Mesendoderm (in vitro differentiated cells): ENCODE measurements at regions not wholly inside any gene's neighbourhood (a gene's known extent, or its start where the extent isn't known, plus 50 kb on each side); places are given as distances from the start of the nearest gene placed in this dataset.
A peak's percentile ranks its signal among the peaks of the same experiment; 100 is the strongest.
"Not testable (repeated sequence)": the region's sequence is repeated elsewhere in the genome, so short reads cannot be mapped to it uniquely, and the experiment has no call there.

Experiments used
- DNase-seq: peaks from one replicate; pipeline ENCODE4 v3.0.0; 2013
- H2AK5ac ChIP-seq: 2 replicates; pipeline ENCODE4 v1.6.1; 2013; ENCODE audit warnings: low read length, inconsistent platforms
- H2BK120ac ChIP-seq: 2 replicates; pipeline ENCODE4 v1.6.1; 2013; ENCODE audit warnings: low read depth, mild to moderate bottlenecking, low read length, moderate library complexity, mixed read lengths
- H2BK15ac ChIP-seq: replicated peaks from 2 replicates; pipeline ENCODE4 v1.6.1; 2013; ENCODE audit warnings: low read depth, mild to moderate bottlenecking, moderate library complexity
- H2BK5ac ChIP-seq: 2 replicates; pipeline ENCODE4 v1.6.1; 2013; ENCODE audit warnings: low read length, inconsistent platforms
- H3K18ac ChIP-seq: 2 replicates; pipeline ENCODE4 v1.6.1; 2013; ENCODE audit warnings: mild to moderate bottlenecking, low read length, mixed read lengths
- H3K23ac ChIP-seq: one replicate; pipeline ENCODE4 v1.6.1; 2013; ENCODE audit warnings: low read length
- H3K27ac ChIP-seq: 2 replicates; pipeline ENCODE4 v1.5.1; 2013; ENCODE audit warnings: low read depth, mild to moderate bottlenecking, inconsistent platforms, low read length, moderate library complexity
- H3K27me3 ChIP-seq: 2 replicates; pipeline ENCODE4 v1.6.1; 2013; ENCODE audit warnings: low read length, control low read depth, mild to moderate bottlenecking, inconsistent platforms; ENCODE audit not compliant: insufficient read depth, poor library complexity
- H3K36me3 ChIP-seq: 2 replicates; pipeline ENCODE4 v1.6.1; 2013; ENCODE audit warnings: low read length, inconsistent platforms; ENCODE audit not compliant: control insufficient read depth, insufficient read depth
- H3K4ac ChIP-seq: one replicate; pipeline ENCODE4 v1.6.1; 2013; ENCODE audit warnings: low read depth, mild to moderate bottlenecking, low read length, moderate library complexity
- H3K4me1 ChIP-seq: 2 replicates; pipeline ENCODE4 v1.6.1; 2013; ENCODE audit warnings: low read depth, low read length, inconsistent platforms; ENCODE audit not compliant: control insufficient read depth
- H3K4me2 ChIP-seq: 2 replicates; pipeline ENCODE4 v1.6.1; 2013; ENCODE audit warnings: low read length
- H3K4me3 ChIP-seq: 2 replicates; pipeline ENCODE4 v1.5.1; 2013; ENCODE audit warnings: mild to moderate bottlenecking, low read length
- H3K56ac ChIP-seq: one replicate; pipeline ENCODE4 v1.6.1; 2013; ENCODE audit warnings: low read length
- H3K79me1 ChIP-seq: 2 replicates; pipeline ENCODE4 v1.6.1; 2013; ENCODE audit warnings: low read length, inconsistent platforms
- H3K79me2 ChIP-seq: 2 replicates; pipeline ENCODE4 v1.6.1; 2013; ENCODE audit warnings: mild to moderate bottlenecking, low read length; ENCODE audit not compliant: control insufficient read depth, insufficient read depth
- H3K9ac ChIP-seq: 2 replicates; pipeline ENCODE4 v1.6.1; 2013; ENCODE audit warnings: low read length, inconsistent platforms
- H4K5ac ChIP-seq: one replicate; pipeline ENCODE4 v1.6.1; 2013; ENCODE audit warnings: low read length
- H4K8ac ChIP-seq: one replicate; pipeline ENCODE4 v1.6.1; 2013; ENCODE audit warnings: low read depth, mild to moderate bottlenecking, control low read depth, low read length, moderate library complexity
- WGBS: extraction: QIAGEN DNeasy Blood & Tissue Kit; methylation state at CpG from one replicate; pipeline ENCODE4 v1.1.7; 2013; ENCODE audit warnings: low lambda C conversion rate, missing lambda C conversion rate; ENCODE audit not compliant: insufficient coverage; ENCODE audit errors: extremely low coverage; 5-methylcytosine and 5-hydroxymethylcytosine counted together

- H3K27ac ChIP-seq, DNase-seq, H2BK120ac ChIP-seq, H4K5ac ChIP-seq, H3K36me3 ChIP-seq, H3K4me1 ChIP-seq, H3K9ac ChIP-seq, H3K4me2 ChIP-seq, H2AK5ac ChIP-seq, H3K27me3 ChIP-seq, H3K4me3 ChIP-seq, H3K23ac ChIP-seq, H3K79me2 ChIP-seq, H3K18ac ChIP-seq, H3K4ac ChIP-seq, H2BK15ac ChIP-seq, H3K79me1 ChIP-seq, H4K8ac ChIP-seq, H2BK5ac ChIP-seq: not testable (repeated sequence)
- H3K56ac ChIP-seq, result peak overlapping the region; percentile 15
- WGBS, result no CpG with 5 or more reads among the region's 6 CpGs
These were observed 105.6 kb downstream of the IGLL1 start for GRCh38 chr22:23474531-23474930.

- H2BK5ac ChIP-seq, result no peak overlapping the region
- no peak overlapping the region for H3K4me2 ChIP-seq
- no peak overlapping the region for H3K23ac ChIP-seq
- H4K8ac ChIP-seq, result no peak overlapping the region
- H3K27me3 ChIP-seq, result no peaks in the 10 kb centered on the region
- H3K27ac ChIP-seq, result no peak overlapping the region
- no CpG with 5 or more reads among the region's 8 CpGs for WGBS
- H3K4me1 ChIP-seq, result no peaks in the 10 kb centered on the region
- H3K9ac ChIP-seq, result no peak overlapping the region
- H3K79me1 ChIP-seq, result no peaks in the 10 kb centered on the region
- H2AK5ac ChIP-seq, result no peak overlapping the region
- no peak overlapping the region for H2BK15ac ChIP-seq
- H4K5ac ChIP-seq, result no peak overlapping the region
- DNase-seq, result no peak
- H3K18ac ChIP-seq, result no peak overlapping the region
- no peaks in the 10 kb centered on the region for H3K36me3 ChIP-seq
- no peaks in the 10 kb centered on the region for H3K79me2 ChIP-seq
- H3K4me3 ChIP-seq, result no peak overlapping the region
- no peak overlapping the region for H3K56ac ChIP-seq
- no peak overlapping the region for H2BK120ac ChIP-seq
- no peak overlapping the region for H3K4ac ChIP-seq
These were observed 106.2 kb downstream of the IGLL1 start for GRCh38 chr22:23473901-23474300.

- not testable (repeated sequence) for H3K79me2 ChIP-seq, H4K5ac ChIP-seq, H3K27ac ChIP-seq, H3K18ac ChIP-seq, H3K56ac ChIP-seq, H3K79me1 ChIP-seq, H3K9ac ChIP-seq, H3K4ac ChIP-seq, H3K4me1 ChIP-seq, H3K23ac ChIP-seq, H2AK5ac ChIP-seq, H2BK5ac ChIP-seq, H3K27me3 ChIP-seq, H3K4me3 ChIP-seq, H2BK15ac ChIP-seq, H2BK120ac ChIP-seq, H3K4me2 ChIP-seq, H4K8ac ChIP-seq, H3K36me3 ChIP-seq, DNase-seq
- no CpG with 5 or more reads among the region's 7 CpGs for WGBS
These were observed 107.7 kb downstream of the IGLL1 start for GRCh38 chr22:23472376-23472775.

GRCh38 chr22:23471698-23472097 lies 108.4 kb downstream of the IGLL1 start:
- WGBS, result no CpG with 5 or more reads among the region's 3 CpGs
- no peaks in the 10 kb centered on the region for H3K79me2 ChIP-seq
- no peak for DNase-seq

GRCh38 chr22:23470811-23471389 lies 109.2 kb downstream of the IGLL1 start:
- Histone ChIP-seq H4K5ac (no peak overlapping the region), H4K8ac (no peak overlapping the region), H3K27me3 (no peaks in the 10 kb centered on the region), H3K4me2 (no peak overlapping the region), H2AK5ac (no peak overlapping the region), H3K4me1 (no peaks in the 10 kb centered on the region), H3K79me1 (no peaks in the 10 kb centered on the region), H3K79me2 (no peaks in the 10 kb centered on the region), H2BK5ac (no peak overlapping the region), H3K27ac (no peak overlapping the region), H3K9ac (no peak overlapping the region), H3K4me3 (no peak overlapping the region), H3K4ac (no peak overlapping the region), H3K36me3 (no peaks in the 10 kb centered on the region), H3K56ac (no peak overlapping the region), H2BK120ac (no peak overlapping the region), H3K18ac (no peak overlapping the region), H2BK15ac (no peak overlapping the region), H3K23ac (no peak overlapping the region)
- no peak for DNase-seq
- no CpG with 5 or more reads among the region's 8 CpGs for WGBS

More at GRCh38 chr22:23471698-23472097, 108.4 kb downstream of the IGLL1 start:
- H3K27ac ChIP-seq, result no peak overlapping the region
- H3K27me3 ChIP-seq, result no peaks in the 10 kb centered on the region
- no peaks in the 10 kb centered on the region for H3K4me1 ChIP-seq
- no peak overlapping the region for H3K9ac ChIP-seq
- H4K5ac ChIP-seq, result no peak overlapping the region
- no peaks in the 10 kb centered on the region for H3K36me3 ChIP-seq
- no peak overlapping the region for H3K4me2 ChIP-seq
- H2BK5ac ChIP-seq, result no peak overlapping the region
- no peak overlapping the region for H2BK15ac ChIP-seq
- H3K56ac ChIP-seq, result no peak overlapping the region
- H3K4me3 ChIP-seq, result no peak overlapping the region
- no peak overlapping the region for H3K23ac ChIP-seq
- no peak overlapping the region for H3K18ac ChIP-seq
- no peak overlapping the region for H2BK120ac ChIP-seq
- H3K4ac ChIP-seq, result no peak overlapping the region
- no peaks in the 10 kb centered on the region for H3K79me1 ChIP-seq
- H4K8ac ChIP-seq, result no peak overlapping the region
- no peak overlapping the region for H2AK5ac ChIP-seq

GRCh38 chr22:23467721-23468294 lies 112.3 kb downstream of the IGLL1 start:
- no peak overlapping the region for H4K8ac ChIP-seq
- no peak overlapping the region for H3K9ac ChIP-seq
- no peak overlapping the region for H2BK5ac ChIP-seq
- no peak overlapping the region for H4K5ac ChIP-seq
- no peak for DNase-seq
- no peak overlapping the region for H2BK15ac ChIP-seq
- no peaks in the 10 kb centered on the region for H3K79me2 ChIP-seq
- H3K56ac ChIP-seq, result no peak overlapping the region
- H3K4ac ChIP-seq, result no peak overlapping the region
- H3K79me1 ChIP-seq, result no peaks in the 10 kb centered on the region
- no peak overlapping the region for H3K18ac ChIP-seq
- H2AK5ac ChIP-seq, result no peak overlapping the region
- H3K4me3 ChIP-seq, result no peak overlapping the region
- no peaks in the 10 kb centered on the region for H3K4me1 ChIP-seq
- H3K36me3 ChIP-seq, result no peaks in the 10 kb centered on the region
- no peak overlapping the region for H2BK120ac ChIP-seq
- no peaks in the 10 kb centered on the region for H3K27me3 ChIP-seq
- H3K27ac ChIP-seq, result no peak overlapping the region
- no peak overlapping the region for H3K4me2 ChIP-seq
- no peak overlapping the region for H3K23ac ChIP-seq
